DMS114 treated with DMSO at 0.1 percent for 48 hours (cell line): ENCODE measurements at regions not wholly inside any gene's neighbourhood (a gene's known extent, or its start where the extent isn't known, plus 50 kb on each side); places are given as distances from the start of the nearest gene placed in this dataset.
A peak's percentile ranks its signal among the peaks of the same experiment; 100 is the strongest.
"Not testable (repeated sequence)": the region's sequence is repeated elsewhere in the genome, so short reads cannot be mapped to it uniquely, and the experiment has no call there.

Experiments used
- DNase-seq: peaks from one replicate; lab custom pipeline; 2025; ENCODE audit not compliant: unreplicated experiment; lab: John Stamatoyannopoulos, UW

DNA sequence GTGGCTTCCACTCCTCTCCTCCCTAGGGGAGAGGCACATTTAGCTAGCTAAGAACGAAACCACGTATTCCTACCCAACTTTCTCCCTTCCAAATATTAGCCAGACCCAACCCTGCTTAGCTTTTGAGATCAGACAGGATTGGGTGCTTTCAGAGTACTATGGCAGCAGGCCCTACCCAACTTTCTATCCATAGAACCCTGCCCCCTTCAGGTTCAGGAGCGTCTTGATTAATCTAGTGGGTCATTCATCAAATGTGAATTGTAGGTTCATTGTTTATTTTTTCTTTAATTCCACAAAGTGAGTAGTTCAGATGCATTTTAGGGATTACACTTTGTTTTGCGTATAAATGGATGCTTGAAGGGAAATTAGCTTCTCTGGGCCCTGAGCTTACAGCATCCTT is 188.3 kb downstream of the MIB1 start:
- DNase-seq, result no peak

DNA sequence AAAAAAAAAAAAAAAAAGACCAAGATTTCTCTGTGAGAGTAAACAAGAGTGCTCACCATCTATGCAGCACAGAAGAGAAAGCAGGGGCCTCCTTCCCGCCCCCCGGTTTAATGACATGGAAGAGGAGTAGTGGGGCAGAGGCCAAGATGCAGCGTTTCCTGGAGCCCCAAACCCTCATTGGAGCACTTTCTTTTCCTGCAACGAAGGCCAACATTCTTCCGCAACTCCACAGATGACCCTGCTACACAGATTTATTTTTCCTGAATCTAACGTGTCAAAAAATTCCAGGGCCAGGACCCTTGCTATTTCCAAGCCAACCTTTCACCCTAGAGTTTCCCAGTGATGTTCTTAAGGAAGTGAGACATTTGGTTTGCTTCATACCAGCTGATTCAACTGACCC is 189.6 kb downstream of the MIB1 start:
- DNase-seq, result no peak

DNA sequence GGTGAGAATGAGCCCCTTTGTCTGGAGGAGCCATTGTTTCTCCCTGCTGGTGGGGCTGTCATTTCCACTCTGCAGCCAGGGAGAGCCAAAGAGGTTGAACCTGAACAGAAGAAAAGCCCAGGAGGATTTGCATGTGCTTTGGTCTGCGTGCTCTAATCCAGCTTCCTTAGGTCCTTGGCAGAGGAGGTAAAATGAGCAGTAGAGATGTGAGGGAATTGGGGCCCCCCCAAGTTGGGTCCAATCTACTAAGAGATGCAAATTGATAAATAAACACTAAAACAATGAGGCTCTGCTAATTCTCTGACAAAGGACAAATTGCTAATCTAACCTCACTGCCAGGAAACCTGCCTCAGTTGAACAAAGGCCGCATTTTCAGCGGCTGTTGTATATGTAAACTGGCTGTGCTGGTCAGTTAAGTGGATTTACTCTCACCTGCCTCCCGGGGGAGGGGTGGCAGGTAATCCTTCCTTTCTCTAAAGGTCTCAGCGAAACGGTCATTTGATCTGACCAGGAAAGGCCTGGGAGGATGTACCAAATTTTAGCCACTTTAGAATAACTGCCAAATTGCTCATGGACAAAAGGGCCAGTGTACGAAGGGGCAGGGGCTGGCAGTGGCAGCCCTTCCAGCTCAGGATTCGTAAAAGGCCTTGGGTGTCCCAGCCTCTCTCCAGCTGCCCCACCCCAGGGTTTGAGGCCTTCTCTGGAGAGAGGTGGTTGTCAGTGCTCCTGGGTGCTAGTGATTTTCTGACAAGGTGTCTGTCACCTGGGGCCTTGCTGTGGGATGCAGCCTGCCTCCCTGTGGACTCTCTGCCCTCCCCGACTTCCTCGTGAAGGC is 193.6 kb downstream of the MIB1 start:
- DNase-seq, result no peak

DNA sequence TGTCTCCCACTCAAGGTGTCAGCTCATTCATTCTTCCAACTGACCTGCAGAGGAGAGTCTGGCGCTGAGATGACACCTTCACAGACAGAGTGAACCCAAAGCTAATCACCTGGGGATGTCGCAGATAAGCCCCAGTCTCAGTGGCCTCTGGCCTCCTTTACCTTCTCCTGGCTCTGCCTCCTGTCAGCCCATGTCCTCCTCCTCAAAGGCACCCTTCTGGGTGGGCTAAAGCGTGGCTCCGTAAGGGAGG is 194.1 kb downstream of the MIB1 start:
- no peak for DNase-seq

DNA sequence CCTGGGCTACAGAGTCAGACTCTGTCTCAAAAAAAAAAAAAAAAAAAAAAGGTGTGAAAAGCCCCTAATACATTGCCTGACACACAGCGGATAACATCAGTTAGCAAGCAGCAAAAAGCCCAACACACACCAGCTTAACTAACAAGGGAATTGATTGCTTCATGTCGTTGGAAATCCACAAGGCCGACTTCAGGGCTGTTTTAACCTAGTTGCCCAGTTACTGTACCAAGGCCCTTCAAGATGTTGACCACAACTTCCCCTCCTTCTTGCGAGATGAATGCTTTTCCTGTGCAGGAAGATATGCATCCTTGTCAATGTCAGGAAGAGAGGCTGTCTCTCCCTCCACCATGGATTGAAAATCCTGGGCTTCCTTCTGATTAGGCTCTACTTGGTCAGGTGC is 202.9 kb downstream of the MIB1 start:
- no peak for DNase-seq

DNA sequence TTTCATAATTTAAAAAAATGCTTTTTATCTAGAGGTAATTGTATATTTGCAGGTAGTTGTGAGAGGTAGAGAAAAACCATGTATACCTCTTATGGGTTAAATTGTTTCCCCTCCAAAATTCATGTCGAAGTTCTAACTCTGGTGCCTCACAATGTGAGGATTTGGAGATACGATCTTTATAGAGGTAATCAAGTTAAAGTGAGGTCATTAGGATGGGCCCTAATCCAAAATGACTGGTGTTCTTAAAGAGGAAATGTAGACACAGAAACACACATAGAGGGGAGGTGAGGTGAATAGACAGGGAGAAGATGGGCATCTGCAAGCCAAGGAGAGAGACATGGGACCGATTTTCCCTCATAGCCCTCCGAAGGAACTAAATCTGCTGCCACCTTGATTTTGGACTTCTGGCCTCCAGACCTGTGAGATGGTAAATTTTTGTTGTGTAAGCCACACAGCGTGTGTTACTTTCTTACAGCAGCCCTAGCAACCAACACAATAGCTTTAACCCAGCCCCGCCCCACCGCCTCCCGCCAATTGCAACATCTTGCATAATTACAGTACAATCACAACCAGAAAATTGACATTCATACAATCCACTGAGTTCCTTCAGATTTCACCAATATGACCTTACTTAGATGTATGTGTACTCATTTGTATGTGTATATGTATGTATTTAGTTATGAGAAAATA is 208.9 kb downstream of the MIB1 start:
- DNase-seq, result no peak

DNA sequence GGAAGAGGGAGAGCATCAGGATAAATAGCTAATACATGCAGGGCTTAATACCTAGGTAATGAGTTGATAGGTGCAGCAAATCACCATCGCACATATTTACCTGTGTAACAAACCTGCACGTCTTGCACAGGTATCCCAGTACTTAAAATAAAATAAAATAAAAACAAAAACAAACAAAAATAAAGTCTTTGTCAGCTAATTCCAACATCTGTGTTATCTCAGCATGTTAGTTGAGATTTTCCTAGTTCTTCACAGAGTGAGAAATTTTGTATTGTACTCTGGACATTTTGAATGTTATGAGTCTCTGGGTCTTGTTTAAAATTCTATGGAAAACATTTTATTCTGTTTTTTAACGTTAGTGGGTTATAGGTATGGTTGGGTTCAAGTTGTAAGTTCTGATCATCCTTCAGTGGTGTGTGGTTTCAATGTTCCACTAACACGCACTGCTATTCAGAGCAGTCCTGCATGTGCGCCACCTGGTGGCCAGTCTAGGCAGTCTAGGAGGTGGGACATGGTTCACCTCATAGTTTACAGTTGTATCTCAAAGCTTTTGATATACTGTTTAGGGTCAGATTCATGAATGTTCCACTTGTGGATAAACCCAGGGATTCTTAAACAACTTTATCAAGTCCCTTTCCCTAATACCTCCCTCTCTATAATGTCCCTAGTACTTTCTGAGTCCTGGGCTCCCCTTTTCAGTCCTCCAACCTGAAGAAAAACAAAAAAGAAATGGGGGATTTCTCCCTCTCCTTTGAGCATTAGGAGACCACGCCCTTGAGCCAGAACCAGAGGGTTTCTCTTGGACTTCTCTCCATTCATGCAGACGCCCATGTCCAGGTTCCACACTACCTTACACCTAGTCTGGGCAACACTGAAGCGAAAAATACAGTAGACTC is 213.4 kb upstream of the GATA6 start:
- DNase-seq, result peak; percentile 47

DNA sequence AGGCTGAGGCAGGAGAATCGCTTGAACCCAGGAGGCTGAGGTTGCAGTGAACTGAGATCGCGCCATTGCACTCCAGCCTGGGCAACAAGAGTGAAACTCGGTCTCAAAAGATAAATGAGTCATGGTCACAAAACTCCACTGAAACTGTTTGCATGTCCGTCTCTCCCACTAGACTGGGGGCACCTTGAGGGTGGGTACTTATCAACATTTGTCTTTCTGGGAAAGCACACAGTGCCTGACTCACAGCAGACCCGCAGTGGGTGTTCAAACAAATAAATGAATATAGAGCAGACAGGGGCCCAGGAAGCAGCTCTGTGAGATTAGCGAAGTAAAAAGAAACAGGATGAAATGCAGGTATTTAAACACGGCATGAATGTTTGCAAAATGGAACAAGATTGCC is 211.1 kb upstream of the GATA6 start:
- no peak for DNase-seq

DNA sequence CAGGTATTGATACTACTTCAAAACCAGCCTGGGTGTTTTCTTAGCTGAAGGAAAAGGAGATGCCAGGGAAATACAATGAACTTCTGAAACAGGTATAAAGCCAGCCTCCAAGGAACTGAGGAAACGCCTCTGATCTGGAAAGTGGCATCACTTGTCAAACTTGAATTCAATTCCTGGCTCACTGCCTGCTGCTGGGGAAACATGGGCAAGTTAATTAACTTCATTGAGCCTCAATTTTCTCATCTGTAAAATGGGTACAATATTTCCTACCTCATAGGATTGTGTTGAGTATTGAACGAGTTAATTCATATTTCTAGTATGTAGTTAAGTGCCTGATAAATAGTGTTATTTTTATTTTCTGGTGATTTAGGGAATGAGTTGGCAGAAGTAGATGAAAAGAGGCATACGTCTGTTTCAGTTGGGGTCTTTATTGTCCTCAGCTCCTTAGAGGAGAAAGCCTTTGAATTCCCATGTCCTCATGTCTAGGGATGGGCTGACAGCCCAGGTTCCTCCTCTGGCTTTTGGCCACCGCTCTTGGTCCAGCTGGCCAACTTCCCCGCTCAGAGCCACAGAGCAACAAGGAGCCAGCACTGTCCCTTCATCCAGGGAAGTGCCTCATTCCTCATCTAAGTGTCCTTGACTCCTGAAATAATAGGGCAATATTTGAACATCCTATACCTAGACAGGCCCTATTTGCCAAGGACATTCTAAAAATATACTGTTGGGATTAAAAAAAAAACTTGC is 210.5 kb upstream of the GATA6 start:
- no peak for DNase-seq

DNA sequence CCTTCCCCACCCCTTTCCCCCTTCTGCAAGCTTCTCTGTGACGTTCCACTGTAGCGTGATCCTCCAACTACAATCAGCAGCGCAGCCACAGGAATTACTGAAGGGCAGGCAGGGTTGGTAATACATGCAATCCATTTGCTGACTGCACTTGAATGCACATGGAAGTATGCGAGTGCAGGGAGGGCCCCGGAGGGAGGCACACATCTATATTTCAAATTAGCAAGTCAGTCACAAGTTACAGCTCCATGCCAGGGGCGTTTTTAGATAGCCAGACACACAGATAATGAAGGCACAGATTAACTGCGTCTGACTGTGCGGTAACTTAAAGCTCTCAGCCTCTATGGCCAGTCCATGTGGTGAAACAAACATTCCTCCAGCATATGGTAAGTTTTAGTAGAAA is 209.2 kb upstream of the GATA6 start:
- no peak for DNase-seq

DNA sequence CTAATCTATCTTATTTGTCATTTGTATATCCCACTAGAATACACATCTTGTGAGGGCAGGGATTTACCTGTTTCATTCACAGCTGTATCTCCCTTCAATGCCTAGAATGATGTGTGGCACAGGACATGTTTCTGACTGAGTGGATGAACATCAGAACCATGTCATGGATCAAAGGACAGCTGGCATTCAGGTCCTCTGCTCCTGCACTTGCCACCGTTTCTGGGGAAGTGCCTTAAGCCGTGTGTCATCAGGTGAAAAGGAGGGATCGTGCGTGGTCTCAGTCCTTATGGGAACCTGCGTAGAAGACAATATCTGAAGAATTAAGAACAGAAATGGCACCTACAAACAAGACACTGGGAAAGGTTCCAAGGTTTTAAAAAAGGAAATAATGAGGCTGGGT is 206.1 kb upstream of the GATA6 start:
- DNase-seq, result no peak

DNA sequence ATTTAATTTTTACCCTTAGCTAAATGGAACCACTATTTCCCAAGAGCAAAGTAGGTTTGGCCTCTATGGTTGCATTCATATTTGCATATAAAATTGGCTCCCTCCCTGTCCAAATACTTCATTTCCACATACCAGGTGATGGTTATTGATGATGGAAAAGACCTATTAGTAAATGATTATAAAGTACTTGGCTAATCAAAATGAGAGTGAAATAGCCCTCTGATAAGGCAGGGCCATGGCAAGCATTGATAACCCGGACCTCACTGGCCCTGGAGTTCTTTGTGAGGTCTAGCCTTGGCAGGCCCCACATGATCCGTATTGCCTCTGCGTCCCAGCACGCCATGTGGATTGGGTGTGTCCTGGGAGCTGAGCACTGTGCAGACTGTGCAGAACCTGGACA is 201.1 kb upstream of the GATA6 start:
- DNase-seq, result no peak

DNA sequence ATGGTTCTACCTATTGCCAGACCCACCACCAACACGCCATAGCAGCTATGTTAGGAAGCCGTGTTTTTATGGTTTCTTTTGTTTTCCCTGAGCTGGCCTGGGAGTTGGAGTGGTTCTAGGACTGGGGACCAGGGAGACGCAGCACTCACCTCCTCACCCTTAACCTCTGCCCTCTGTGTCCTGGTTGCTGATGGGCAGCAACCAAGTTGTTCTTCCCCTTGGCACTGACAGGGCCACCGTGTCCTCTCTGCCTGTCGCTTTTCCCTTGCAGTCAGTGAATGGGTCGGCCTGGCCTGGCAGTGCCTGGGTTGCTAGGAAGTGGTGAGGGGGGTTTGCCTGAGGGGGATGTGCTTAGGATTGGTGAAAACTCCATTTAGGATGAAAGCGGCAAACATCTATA is 197.1 kb upstream of the GATA6 start:
- DNase-seq, result no peak

DNA sequence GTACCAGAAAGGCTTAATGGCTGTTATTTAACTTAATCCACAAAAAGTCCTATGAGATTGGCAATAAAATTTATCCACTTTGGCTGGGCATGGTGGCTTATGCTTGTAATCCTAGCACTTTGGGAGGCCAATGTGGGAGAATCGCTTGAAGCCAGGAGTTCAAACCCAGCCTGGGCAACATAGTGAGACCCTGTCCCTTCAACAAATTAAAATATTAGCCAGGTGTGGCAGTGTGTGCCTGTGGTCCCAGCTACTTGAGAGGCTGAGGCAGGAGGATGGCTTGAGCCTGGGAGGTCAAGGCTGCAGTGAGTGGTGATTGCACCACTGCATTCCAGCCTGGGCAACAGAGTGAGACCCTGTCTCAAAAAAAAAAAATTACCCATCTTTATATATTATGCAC is 193.4 kb upstream of the GATA6 start:
- DNase-seq, result not testable (repeated sequence)

DNA sequence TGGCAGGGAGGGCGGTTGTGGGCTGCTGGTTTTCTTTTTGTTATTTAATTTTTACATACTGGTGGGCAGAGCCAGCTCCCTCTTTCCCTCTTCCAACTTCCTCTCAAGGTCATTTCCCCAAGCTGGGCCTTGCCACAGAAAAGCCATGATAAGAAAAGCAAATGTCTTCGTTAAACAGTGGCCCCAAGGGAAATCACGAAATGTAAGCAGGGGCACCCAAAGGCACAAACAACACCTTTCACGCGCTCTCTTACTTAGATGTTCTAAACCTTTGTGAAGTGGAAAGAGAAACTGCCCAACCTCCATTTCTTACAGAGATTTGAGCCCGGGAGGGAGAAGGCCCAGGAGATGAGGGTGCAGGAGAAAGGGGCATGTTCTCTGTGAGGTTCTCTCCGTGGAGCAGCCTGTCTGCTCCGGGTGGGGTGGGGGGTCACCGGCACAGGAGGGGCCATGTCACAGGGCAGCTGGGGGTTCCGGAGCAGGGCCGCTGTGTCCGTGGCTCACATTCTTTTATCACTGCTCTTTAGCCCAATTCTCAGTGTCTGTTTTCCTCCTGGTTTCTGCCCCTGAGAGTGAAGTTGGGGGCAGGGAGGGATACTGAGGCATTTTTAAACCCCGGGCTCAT is 190.7 kb upstream of the GATA6 start:
- no peak for DNase-seq

DNA sequence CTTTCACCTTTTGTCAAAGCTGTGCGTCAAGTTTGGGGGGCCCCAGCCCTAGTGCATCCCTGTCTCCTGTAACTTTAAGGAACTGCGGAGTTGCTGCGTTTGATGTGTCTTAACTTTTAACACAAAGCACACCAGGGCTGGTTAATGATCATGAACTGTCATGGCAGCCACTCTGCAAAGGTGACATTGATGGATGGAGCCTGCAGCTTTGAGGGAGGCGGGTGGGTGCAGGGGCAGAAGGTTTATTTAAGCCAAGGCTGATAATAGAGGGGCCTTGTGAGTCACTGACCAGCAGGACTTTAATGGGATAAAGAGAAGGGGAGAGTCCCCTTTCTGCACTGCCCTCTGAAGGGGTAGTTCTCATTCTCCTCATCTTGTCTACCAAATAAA is 190.2 kb upstream of the GATA6 start:
- no peak for DNase-seq

DNA sequence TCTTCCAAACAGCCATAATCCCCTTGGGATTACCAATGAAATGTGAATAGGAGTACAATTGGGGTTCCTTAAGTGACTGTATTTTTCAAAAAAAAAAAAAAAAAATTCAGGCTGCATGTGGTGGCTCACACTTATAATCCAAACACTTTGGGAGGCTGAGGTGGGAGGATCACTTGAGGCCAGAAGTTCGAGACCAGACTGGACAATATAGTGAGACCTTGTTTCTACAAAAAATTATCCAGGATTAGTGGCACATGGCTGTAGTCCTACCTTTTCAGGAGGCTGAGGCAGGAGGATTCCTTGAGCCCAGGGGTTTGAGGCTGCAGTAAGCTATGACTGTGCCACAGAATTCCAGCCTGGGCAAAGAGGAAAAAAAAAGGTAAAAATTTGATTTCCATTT is 189.6 kb upstream of the GATA6 start:
- no peak for DNase-seq

DNA sequence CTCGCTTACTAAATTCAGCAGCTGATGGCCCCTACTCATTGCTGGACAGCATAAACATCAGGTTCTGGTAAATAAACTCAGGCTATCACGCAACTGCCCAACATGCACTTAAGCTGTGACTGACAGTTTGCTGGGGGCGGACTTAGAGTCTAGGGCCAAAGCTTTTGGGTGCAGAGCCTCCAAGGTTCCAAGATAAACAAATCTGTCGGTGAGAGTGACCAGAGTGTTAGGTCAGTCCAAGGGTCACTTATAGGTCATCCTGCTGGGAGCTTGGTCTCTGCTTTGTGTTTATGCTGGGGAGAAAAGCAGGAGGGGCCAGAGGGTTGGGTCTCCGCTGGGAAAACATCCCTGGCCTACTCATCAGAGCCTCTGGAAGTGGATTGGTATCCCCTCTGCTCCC is 188.6 kb upstream of the GATA6 start:
- no peak for DNase-seq

DNA sequence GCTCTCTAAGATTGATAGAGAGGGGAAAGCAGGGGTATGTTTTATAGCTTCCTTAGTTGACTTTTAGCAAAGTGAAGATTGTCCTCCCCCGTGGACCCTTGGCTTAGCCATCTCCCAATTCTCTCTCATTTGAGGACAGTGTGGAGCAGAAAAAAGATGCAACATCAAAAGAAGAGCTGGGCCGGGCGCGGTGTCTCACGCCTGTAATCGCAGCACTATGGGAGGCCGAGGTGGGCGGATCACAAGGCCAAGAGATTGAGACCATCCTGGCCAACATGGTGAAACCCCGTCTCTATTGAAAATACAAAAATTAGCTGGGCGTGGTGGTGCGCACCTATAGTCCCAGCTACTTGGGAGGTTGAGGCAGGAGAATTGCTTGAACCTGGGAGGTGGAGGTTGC is 187.9 kb upstream of the GATA6 start:
- not testable (repeated sequence) for DNase-seq

DNA sequence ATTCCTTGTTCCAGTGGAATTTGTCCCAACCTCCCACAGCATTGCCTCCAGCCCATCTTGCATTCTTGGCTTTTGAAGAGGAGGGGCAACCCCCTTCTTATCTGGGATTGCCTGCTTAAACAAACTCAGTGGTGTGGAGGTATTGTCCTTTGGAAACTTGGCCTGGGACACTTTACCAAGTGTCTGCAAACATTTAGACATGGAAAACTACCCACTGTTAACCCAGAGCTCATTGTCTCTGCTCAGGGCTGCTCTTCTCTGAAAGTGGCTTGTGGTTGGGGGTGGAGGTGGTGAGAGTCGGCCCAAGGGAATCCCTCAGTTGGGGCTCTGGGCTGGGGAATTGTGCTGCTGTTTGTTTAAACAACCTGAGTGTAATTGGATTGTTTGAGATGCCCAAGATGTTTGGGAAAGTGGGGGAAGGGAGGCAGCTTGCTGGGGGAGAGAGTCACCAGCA is 178.3 kb upstream of the GATA6 start:
- no peak for DNase-seq

DNA sequence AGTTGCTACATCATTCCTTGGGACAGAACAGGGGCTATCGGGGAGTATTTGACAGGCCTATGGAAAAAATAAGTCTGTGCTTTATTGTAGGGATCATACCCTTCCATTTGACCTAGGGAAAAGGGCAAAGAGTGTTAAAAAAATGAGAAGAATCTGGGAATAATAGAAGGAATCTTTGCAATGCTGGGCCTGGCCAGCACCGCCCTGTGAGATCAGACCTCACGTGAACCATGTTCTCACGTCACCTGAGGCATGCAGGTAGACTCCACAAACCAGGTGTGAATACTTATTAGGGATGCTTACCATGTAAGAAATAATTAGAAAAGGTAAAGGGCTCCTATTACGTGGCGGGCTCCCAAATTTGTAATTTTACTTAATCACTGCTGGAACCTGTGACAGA is 177.5 kb upstream of the GATA6 start:
- no peak for DNase-seq
